MCF 10A (cell line): ENCODE measurements at regions not wholly inside any gene's neighbourhood (a gene's known extent, or its start where the extent isn't known, plus 50 kb on each side); places are given as distances from the start of the nearest gene placed in this dataset.

Experiments used
- BruUV-seq: library from RNA; stranded (reverse); fragments of 400-500 nt; replicated peaks from 2 replicates; lab custom pipeline; 2021; lab: Mats Ljungman, UMichigan
- CTCF ChIA-PET: fragments of 300-600 bp; sonication (Branson Sonifier 250); formaldehyde crosslinking; extraction: SDS; loops from one replicate; lab custom pipeline; 2021; ENCODE audit warnings: antibody characterized with exemption, inconsistent platforms; lab: Yijun Ruan, JAX
- POLR2A ChIA-PET: fragments of 300-600, 350-650 bp; sonication (Branson Sonifier 250); formaldehyde crosslinking; extraction: SDS; loops from one replicate; lab custom pipeline; 2020; ENCODE audit warnings: antibody characterized with exemption, inconsistent platforms; lab: Yijun Ruan, JAX
- DNase-seq: peaks from one replicate; pipeline ENCODE4 v3.0.0-alpha.2; 2018; ENCODE audit not compliant: unreplicated experiment
- H3K27ac Mint-ChIP-seq: one replicate; pipeline ENCODE4 v1.8.0; 2022; ENCODE audit warnings: mild to moderate bottlenecking, low read depth, mixed read lengths; ENCODE audit not compliant: unreplicated experiment
- H3K27me3 Mint-ChIP-seq: one replicate; pipeline ENCODE4 v1.8.0; 2022; ENCODE audit warnings: mixed read lengths; ENCODE audit not compliant: insufficient read depth, unreplicated experiment
- H3K36me3 Mint-ChIP-seq: one replicate; pipeline ENCODE4 v1.8.0; 2022; ENCODE audit warnings: mild to moderate bottlenecking, moderate library complexity, mixed read lengths; ENCODE audit not compliant: insufficient read depth, unreplicated experiment
- H3K4me1 Mint-ChIP-seq: one replicate; pipeline ENCODE4 v1.8.0; 2022; ENCODE audit warnings: mixed read lengths; ENCODE audit not compliant: insufficient read depth, unreplicated experiment
- H3K4me3 Mint-ChIP-seq: one replicate; pipeline ENCODE4 v1.8.0; 2022; ENCODE audit warnings: mild to moderate bottlenecking, moderate library complexity, mixed read lengths; ENCODE audit not compliant: unreplicated experiment
- H3K9me3 Mint-ChIP-seq: one replicate; pipeline ENCODE4 v1.8.0; 2022; ENCODE audit warnings: mixed read lengths; ENCODE audit not compliant: unreplicated experiment
- intact Hi-C: fragments of 100-400 bp; cut with micrococcal nuclease; formaldehyde crosslinking; loops from 2 replicates; pipeline ENCODE4 v1.14.1; 2022
- TF ChIP-seq, protein P1 (sequence below): fragments of 200-600 bp; IDR thresholded peaks from one replicate; pipeline ENCODE4 v1.8.0; 2022; ENCODE audit warnings: antibody characterized with exemption, mild to moderate bottlenecking; ENCODE audit not compliant: unreplicated experiment

DNA sequence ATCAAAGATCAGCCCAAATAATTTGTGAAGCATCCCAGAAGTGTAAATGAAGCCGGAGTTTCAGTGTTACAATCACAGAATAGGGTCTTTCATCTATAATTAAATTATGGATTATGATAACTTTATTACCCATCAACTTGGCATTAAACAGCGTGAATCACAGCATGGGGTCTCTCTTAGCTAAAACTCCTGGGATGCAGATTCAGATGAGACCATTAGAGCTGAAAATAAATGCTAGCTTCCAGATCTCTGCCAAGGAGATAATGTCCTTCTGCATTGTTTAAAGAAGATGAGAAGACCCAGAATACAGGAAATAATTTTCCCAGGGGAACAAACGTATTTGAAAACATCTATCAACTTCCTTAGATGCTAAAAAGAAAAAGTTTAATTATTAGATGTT lies 546.0 kb upstream of the PCDH9 start:
- Mint-ChIP-seq H3K4me3 (no peak overlapping the region), H3K27me3 (no peaks in the 10 kb centered on the region), H3K4me1 (no peaks in the 10 kb centered on the region), H3K27ac (no peak overlapping the region), H3K36me3 (no peaks in the 10 kb centered on the region), H3K9me3 (no peaks in the 10 kb centered on the region)
- no peak for DNase-seq
- TF ChIP-seq, protein P1, sequence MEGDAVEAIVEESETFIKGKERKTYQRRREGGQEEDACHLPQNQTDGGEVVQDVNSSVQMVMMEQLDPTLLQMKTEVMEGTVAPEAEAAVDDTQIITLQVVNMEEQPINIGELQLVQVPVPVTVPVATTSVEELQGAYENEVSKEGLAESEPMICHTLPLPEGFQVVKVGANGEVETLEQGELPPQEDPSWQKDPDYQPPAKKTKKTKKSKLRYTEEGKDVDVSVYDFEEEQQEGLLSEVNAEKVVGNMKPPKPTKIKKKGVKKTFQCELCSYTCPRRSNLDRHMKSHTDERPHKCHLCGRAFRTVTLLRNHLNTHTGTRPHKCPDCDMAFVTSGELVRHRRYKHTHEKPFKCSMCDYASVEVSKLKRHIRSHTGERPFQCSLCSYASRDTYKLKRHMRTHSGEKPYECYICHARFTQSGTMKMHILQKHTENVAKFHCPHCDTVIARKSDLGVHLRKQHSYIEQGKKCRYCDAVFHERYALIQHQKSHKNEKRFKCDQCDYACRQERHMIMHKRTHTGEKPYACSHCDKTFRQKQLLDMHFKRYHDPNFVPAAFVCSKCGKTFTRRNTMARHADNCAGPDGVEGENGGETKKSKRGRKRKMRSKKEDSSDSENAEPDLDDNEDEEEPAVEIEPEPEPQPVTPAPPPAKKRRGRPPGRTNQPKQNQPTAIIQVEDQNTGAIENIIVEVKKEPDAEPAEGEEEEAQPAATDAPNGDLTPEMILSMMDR, result no peak
- intact Hi-C loops, result no loop called here
- POLR2A ChIA-PET, result no interaction called here
- no TSS peak for BruUV-seq
- CTCF ChIA-PET, result no interaction called here

DNA sequence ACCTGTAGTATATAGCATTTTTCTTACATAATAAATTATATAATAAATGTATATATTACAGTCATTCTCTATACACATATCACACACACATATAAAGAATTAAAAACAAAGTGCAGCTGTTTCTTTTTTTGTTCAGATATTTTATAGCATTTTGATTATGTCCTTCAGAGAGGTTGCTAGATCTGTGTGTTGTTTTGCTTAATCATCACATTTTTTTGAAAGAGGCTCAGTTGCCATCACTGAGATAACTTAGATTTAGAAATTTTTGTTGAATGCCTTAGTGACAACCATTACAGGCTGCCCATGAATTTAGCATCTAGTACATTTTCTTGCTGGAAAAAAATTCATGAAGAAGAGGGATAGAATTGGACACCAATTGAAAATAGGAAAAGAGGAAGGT lies 545.2 kb upstream of the PCDH9 start:
- ChIA-PET POLR2A (no interaction called here), CTCF (no interaction called here)
- DNase-seq, result no peak
- TF ChIP-seq, protein P1, result no peak
- Mint-ChIP-seq H3K4me1 (no peaks in the 10 kb centered on the region), H3K27me3 (no peaks in the 10 kb centered on the region), H3K9me3 (no peaks in the 10 kb centered on the region), H3K4me3 (no peak overlapping the region), H3K27ac (no peak overlapping the region), H3K36me3 (no peaks in the 10 kb centered on the region)
- no TSS peak for BruUV-seq
- intact Hi-C loops, result no loop called here

- Mint-ChIP-seq H3K9me3 (no peaks in the 10 kb centered on the region), H3K4me1 (no peaks in the 10 kb centered on the region), H3K36me3 (no peaks in the 10 kb centered on the region), H3K27me3 (no peaks in the 10 kb centered on the region), H3K4me3 (no peak overlapping the region), H3K27ac (no peak overlapping the region)
- BruUV-seq, result no TSS peak
- TF ChIP-seq, protein P1, result no peak
- CTCF ChIA-PET, result interaction anchor here (0.6 kb wide), 1 partner anchor 1336 kb away, joined by 4 read pairs; no protein-coding TSS in a partner anchor
- no peak for DNase-seq
- intact Hi-C loops, result no loop called here
- POLR2A ChIA-PET, result no interaction called here
These were observed 542.8 kb upstream of the PCDH9 start for GRCh38 chr13:67772807-67773453.

DNA sequence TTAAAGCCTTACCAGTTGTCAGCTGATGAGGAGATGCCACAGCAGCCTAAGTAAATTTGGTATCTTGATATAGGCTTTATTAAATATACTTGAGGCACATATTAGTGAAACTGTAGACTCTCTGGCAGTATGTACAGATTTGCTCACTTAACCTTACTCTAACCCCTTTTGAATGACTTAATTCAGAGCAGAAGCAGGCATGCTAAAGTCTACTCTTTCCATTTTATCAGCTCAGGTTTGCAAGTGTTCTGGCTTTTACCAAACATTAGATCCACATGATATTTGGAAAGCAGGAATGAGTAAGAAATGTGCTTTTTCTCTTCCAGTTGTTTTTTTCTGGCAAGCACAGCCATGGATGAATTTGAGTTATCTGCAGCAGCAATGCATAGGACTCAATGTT lies 541.0 kb upstream of the PCDH9 start:
- Mint-ChIP-seq H3K27ac (no peak overlapping the region), H3K9me3 (no peaks in the 10 kb centered on the region), H3K36me3 (no peaks in the 10 kb centered on the region), H3K4me1 (no peaks in the 10 kb centered on the region), H3K27me3 (no peaks in the 10 kb centered on the region), H3K4me3 (no peak overlapping the region)
- ChIA-PET POLR2A (no interaction called here), CTCF (no interaction called here)
- TF ChIP-seq, protein P1, result no peak
- no TSS peak for BruUV-seq
- no peak for DNase-seq
- intact Hi-C loops, result no loop called here
